Inflammatory macrophage treated with lipopolysaccharide for 4 hours (primary cell): ENCODE measurements at regions not wholly inside any gene's neighbourhood (a gene's known extent, or its start where the extent isn't known, plus 50 kb on each side); places are given as distances from the start of the nearest gene placed in this dataset.

Experiments used
- DNase-seq: peaks from one replicate; pipeline ENCODE4 v3.0.0-alpha.2; 2020

DNA sequence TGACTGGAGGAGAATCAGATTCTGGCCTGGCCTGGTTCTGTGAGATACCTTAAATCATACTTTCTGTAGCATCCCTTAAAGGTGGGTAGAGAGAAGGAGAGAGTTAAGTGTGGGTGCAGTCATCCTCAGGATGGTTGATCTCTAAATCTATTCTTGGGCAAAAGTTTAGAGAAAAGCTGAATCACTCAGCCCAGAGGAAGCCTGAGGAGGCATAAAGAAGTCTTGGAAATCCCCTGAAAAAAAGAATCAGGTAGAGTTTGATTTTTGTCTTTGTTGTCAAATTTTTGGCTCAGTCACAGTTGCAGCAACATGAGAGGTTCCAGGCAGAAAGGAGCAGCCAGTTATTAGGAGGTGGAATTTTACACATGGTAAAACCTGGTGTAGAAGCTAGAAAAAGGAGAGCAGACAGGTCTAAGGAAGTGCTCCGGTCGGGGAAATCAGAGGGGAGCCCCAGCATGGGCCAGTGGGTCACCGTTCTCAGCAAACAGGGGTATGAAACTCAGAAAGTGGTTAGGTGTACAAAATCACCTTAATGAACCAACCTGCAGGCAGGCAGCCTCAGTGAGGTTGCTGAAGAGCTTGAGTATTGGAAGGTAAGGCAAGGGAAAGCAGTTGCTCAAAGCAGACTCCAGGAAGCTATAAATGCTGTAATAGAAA is 116.2 kb upstream of the CNTLN start:
- DNase-seq = no peak

DNA sequence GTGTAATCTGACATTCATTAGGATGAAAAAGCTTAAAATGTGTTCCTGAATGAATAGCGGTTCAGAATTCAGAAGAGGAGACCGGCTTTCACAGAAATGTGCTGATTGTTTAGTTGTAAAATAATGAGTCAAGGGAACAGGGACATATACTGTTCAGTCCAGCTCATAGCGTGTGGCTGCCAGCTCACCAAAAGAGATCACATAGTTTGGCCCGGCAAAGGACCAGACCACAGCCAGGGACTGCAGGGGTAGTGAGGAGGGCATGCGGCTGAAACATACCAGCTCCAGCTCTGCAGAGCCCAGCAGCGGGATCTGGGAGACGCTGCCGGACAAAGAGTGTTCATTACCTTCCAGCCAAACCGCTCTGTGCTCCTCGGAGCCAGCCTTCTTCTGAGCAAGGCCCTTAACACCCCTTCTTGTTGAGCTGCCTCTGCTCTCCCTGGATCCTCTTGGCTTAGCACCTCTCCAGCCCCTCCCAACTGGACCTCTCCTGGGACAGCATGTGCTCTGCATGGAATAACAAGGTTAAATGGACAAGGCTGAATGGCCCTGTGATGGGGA is 116.8 kb upstream of the CNTLN start:
- DNase-seq = no peak

DNA sequence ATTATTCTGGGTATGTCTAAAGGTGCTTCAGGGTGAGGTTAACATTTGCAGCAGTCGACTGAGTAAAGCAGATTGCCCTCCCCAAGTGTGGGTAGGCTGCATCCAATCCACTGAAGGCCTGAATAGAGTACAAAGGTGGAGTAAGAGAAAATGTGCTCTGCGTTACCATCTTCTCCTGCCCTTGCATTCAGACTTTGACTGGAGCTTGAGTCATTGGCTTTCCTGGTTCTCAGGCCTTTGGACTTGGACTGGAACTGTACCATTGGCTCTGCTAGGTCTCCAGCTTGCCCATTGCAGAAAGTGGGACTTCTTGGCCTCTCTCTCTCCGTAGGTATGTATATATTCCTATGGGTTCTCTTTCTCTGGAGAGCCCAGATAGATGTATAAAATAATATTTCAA is 120.9 kb upstream of the CNTLN start:
- no peak for DNase-seq

DNA sequence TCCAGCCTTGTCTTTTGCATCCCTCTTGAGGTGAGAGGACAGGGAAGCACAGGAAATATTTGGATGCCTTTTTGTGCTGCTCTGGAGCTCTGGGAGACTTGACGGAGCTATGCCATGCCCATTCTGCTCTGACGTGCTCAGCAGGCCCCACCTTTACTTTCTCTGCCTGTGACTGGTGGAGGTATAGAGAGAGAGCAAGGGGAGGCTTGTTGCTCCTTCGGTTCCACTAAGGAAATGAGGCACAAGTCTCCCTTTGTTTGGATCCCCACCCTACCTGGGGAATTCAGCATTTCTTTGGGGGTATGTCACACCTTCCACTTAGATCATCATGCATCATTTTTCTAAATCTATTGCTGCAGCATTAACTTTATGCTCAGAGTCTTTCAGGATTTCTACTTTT is 121.8 kb upstream of the CNTLN start:
- no peak for DNase-seq

DNA sequence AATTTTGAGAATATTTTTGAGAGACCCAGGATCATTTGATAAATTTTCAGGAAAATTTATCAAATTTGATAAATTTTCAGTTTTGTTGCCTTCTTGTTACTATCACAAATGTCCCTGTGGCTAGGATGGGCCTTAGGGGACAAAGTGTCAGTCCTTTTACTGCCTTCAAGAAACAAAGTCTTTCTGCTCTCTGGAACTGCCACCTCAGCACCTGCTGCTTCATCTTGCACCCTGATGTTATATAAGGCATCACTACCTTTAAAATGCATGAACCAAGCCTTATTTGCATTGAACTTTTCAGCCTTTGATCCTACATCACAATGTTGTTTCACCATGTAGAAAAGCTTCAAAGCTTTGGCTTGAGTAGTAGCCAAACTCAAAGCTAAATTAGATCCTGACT is 123.0 kb upstream of the CNTLN start:
- no peak for DNase-seq

DNA sequence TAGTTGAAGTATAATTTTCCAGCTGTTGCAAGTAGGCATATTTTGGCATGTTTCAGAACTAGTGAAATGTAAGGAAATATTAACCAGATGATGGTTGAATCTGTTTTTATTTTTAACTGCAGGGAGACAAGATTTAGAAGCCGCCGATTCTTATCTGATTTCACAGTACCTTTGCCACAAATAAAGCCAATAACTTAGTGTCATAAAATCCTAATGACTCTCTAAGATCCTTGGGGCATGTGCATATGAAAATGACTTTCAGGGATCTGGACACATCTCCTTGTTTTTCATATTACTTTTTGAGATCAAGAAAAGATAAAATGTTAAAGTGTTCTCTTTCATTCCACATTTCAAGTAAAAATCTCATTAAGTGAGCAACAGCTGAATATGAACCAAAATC is 125.8 kb upstream of the CNTLN start:
- no peak for DNase-seq

DNA sequence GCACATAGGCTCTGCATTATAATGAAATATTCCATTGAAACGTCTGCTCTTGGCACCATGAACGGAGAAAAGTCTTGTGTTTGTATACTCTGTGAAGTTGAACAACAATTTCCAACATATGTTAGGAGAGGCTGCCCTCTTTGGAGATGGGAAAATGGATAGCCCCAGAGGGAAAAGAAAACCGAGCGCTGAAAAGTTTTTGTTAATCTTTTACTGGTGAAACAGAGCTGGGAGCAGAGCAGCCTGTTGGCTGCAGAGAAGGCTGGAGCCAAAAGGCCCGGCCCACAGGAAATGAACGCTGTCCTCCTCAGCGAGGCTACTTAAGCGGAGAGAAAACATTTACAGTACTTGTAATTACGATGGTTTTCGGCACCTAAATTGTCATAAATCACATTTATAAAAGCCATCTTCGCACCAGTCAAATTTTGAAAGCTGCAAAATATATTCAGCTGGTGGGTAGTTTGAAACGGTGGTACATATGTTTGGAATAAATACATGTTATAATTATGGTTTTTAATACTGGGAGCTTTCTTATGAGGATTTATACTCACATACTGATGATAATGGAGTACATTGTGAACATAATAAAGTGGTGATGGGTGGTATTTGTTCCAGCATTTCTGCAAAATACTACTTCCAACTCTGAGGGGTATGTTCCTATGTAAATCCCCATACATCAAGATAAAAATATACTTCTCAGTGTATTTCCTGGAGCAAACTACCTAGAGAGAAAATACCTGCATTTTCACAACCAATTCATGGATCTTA is 129.6 kb upstream of the CNTLN start:
- DNase-seq = no peak

- DNase-seq = no peak
These were observed 130.3 kb upstream of the CNTLN start for GRCh38 chr9:17004500-17004899.

DNA sequence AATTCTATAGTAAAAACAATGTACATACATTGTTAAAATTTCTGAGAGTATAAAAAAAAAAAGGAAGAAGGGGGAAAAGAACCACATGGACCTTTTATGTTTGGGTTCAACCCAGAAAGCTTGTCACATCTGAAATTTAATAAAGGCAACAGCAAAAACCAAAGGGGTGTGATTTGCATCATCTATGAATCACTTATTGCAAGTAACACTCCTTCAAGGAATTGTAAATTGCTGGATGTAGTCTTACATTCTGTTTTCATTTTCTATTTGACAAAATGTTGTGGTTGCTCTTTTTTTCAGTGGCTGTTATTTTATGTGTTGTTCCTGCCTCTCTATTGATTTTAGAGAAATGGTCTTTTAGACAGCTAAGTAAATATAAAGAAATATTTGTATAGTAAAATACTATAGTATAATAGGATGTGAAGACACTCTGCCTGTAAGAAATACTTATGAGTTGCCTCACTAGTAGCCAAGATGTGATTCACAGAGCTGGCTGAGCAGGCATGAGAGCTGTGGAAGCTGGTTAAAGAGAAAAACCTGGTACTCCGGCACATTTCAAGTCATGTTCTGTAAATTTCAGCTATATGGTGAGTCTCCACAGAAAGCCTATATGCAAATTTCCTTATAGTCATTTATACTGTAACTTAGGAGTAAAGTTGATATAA is 131.1 kb upstream of the CNTLN start:
- DNase-seq = no peak

- peak; percentile 3 for DNase-seq
These were observed 126.5 kb upstream of the BNC2 start for GRCh38 chr9:16996901-16997491.

- DNase-seq = no peak
These were observed 121.7 kb upstream of the BNC2 start for GRCh38 chr9:16992138-16992537.

DNA sequence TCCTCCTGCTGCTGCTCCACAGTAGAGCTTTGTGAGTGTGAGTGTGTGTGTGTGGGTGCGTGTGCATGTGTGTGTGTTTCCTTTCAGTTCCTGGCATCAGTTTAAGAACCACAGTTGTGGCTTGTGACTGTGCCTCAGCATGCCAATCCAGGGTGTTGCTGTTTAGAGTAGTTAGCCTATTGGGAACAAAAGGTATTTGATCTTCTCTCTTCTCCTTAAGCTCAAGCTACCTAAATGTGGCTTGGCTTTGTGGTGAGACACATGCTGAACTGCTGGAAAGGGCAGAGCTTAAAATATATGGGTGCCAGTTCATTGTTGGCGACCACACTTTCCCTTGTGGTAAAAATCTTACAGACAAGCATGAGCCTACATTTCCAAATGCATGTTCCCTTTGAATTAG is 116.6 kb upstream of the BNC2 start:
- DNase-seq = no peak

- no peak for DNase-seq
These were observed 116.1 kb upstream of the BNC2 start for GRCh38 chr9:16986556-16986955.

DNA sequence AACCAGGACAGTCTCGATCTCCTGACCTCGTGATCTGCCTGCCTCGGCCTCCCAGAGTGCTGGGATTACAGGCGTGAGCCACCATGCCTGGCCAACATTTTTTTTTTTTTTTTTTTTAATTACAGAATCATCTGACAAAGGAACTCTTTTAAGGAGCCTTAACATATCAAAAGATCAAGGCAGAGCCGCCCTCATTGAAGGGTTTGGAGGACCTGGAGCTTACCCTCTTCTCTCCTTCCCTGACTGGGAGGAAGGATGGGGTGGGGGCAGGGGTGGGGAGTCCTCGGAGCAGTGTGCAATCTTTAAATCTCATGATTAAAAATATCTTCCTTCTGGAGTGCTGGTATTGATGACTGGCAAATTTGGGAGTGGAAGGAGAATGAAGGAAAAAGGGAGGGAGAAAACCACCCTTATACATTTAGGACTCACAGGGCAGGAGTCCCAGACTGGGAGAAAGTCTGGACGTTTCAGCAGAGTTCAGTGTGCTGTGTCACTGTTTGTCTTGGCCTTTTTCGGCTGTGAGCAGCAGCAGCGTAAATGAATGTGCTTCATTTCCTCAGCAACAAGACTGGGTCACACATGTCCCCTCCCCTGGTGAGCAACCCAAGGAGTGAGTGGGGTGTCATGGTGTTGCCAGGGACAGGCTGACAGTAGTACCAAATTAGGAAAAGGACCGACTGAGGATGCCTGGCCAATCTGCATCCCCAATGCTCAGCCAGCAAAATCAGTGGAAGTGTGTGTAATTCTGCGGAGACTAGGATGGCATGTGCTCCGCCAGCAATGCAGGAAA is 115.3 kb upstream of the BNC2 start:
- no peak for DNase-seq

DNA sequence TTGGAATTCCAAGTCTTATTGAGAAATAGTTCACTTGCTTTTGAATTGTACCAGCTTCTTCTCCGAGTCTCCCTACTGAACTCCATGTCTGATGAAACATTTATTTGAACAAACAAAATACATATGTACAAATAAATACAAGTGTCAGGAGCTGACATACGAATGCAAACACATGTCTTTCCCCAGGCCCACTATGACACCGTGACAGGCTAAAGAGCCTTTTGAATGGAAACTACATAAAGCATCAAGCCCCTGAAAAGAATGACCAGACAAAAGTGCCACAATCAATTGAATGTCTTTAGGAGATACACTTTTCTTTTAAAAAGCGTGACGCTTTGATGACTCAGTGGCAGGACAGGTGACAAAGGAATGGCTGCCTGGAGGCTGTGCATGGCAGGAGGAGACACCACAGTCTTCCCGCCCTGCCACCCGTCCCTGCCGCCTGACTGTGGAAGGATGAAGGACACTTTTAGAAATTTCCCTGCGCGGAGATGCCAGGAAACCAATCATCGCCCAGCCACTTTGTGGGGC is 112.4 kb upstream of the BNC2 start:
- DNase-seq = no peak

GRCh38 chr9:16976427-16976826 is 106.0 kb upstream of the BNC2 start:
- no peak for DNase-seq

- no peak for DNase-seq
These were observed 104.0 kb upstream of the BNC2 start for GRCh38 chr9:16974436-16974835.

- no peak for DNase-seq
These were observed 99.9 kb upstream of the BNC2 start for GRCh38 chr9:16970321-16970720.

DNA sequence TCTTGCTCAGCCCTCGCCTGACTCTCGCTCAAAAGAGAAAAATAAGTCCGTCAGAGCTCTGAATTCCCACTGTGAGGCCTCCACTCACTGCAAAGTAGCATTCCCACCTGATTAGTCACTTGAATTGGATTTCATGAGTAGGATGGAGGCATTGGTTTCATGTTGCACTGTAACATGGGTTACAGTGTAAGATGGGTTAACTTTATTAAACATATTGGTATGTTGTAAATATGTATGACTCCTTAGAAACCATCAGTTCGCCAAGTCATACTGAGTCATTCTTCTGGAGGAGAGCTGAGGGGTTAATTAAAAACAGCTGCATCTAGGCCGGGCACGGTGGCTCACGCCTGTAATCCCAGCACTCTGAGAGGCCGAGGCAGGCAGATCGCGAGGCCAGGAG is 93.8 kb upstream of the BNC2 start:
- DNase-seq = no peak

GRCh38 chr9:16960084-16960483 is 89.6 kb upstream of the BNC2 start:
- DNase-seq = no peak

DNA sequence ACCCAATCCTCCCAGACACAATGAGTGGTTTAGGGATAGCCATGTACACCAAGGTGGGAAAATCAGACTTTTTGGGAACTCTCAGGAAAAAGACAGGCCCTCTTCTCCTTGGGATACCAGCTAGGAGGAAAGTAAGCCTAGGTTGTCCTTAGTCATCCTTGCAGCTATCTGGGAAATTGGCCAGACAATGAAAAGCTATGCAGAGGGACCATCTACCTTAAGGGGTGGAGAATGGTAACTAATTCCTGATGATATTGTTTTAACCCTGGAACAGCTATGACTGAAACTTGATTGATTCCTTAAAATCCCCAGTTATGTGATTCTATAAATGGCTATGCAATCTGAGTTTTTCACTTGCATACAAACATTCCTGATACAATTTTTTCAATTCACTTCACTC is 88.9 kb upstream of the BNC2 start:
- no peak for DNase-seq

DNA sequence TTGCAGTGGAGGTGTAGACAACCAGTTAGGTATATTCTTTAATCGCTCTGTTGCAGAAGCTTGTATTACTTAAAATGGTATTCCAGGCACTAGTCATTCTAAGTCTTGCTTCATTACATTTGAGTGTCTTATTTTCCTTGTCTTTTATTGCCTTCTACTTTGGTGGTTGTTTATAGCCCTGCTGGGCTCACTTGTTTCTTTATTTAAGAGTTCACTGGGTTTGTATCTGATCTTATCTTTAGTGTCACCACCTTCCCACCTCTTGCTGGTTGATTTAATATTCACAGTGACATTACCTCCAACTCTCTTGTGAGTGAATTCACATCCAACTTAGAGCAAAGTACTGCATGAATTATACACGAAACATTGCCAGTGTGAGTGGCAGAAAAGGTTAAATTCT is 83.6 kb upstream of the BNC2 start:
- no peak for DNase-seq

DNA sequence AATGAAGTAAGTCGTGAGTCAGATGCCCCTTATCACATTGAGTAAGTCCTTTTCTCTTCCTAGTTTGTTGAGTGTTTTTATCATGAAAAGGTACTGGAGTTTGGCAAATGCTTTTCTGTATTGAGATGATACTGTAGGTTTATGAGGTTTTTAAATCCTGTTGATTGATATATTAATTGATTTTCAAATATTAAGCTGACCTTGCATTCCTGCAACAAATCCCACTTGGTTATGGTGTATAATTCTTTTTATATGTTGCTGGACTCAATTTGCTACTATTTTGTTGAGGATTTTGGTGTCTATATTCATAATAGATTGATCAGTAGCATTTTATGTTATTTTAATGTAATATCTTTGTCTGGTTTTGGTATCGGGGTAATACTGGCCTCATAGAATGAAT is 81.0 kb upstream of the BNC2 start:
- DNase-seq = no peak
